ENCODE measurements at regions not wholly inside any gene's neighbourhood (a gene's known extent, or its start where the extent isn't known, plus 50 kb on each side); places are given as distances from the start of the nearest gene placed in this dataset.

DNA sequence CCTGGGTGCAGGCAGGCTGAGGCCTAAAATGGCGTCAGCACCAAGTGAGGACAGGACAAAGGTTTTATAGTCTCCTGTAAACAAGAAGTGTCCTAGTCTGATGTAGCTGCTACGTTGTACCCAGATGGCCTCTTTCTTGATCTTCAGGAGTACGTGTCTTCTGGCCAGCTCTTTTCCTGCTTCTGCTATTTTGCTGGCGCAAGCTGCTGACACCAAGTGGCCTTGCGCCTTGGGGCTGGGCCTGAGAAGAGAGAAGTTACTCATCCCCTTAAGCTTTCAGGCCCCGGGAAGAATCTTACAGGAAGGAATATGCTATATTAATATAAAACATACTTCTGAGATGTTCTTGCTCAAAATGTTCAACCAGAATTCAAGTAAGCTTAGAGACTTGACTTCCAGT, 605.2 kb downstream of the GALC start:
- TF ChIP-seq CTCF (IDR thresholded peaks at IDR 0.05): no peak
- TF ChIP-seq POLR2A (IDR thresholded peaks at IDR 0.05): no peak

Data from body of pancreas (tissue), 4 donors.